H9 (cell line): ENCODE measurements at regions not wholly inside any gene's neighbourhood (a gene's known extent, or its start where the extent isn't known, plus 50 kb on each side); places are given as distances from the start of the nearest gene placed in this dataset.

Experiments used
- DNase-seq: peaks from one replicate; pipeline ENCODE4 v3.0.0-alpha.2; 2017
- H2AFZ ChIP-seq: one replicate; pipeline ENCODE4 v1.6.1; 2013; ENCODE audit warnings: mild to moderate bottlenecking, low read length, control low read depth, moderate library complexity
- H2AK5ac ChIP-seq: 2 replicates; pipeline ENCODE4 v1.6.1; 2013; ENCODE audit warnings: low read length, control low read depth, mixed read lengths; ENCODE audit not compliant: insufficient read length
- H2BK120ac ChIP-seq: one replicate; pipeline ENCODE4 v1.6.1; 2013; ENCODE audit warnings: low read depth, mild to moderate bottlenecking, low read length, control low read depth, inconsistent platforms; ENCODE audit not compliant: poor library complexity, severe bottlenecking
- H2BK12ac ChIP-seq: 2 replicates; pipeline ENCODE4 v1.6.1; 2013; ENCODE audit warnings: low read length, control low read depth, mixed read lengths, low read depth; ENCODE audit not compliant: insufficient read length
- H2BK15ac ChIP-seq: 2 replicates; pipeline ENCODE4 v1.6.1; 2013; ENCODE audit warnings: low read depth, low read length, control low read depth
- H2BK20ac ChIP-seq: one replicate; pipeline ENCODE4 v1.6.1; 2013; ENCODE audit warnings: low read depth, mild to moderate bottlenecking, low read length, control low read depth, inconsistent platforms; ENCODE audit not compliant: poor library complexity, severe bottlenecking
- H2BK5ac ChIP-seq: 2 replicates; pipeline ENCODE4 v1.6.1; 2013; ENCODE audit warnings: low read length, control low read depth, mixed read lengths; ENCODE audit not compliant: insufficient read length
- H3K14ac ChIP-seq: 2 replicates; pipeline ENCODE4 v1.6.1; 2013; ENCODE audit warnings: low read length, control low read depth; ENCODE audit not compliant: insufficient read depth
- H3K18ac ChIP-seq: 2 replicates; pipeline ENCODE4 v1.6.1; 2013; ENCODE audit warnings: low read depth, mild to moderate bottlenecking, mixed read lengths, low read length, control low read depth; ENCODE audit not compliant: insufficient read length
- H3K23ac ChIP-seq: 2 replicates; pipeline ENCODE4 v1.6.1; 2013; ENCODE audit warnings: low read length, control low read depth, mixed read lengths, low read depth; ENCODE audit not compliant: insufficient read length
- H3K23me2 ChIP-seq: 2 replicates; pipeline ENCODE4 v1.6.1; 2013; ENCODE audit warnings: low read depth, mild to moderate bottlenecking, mixed read lengths, low read length, control low read depth; ENCODE audit not compliant: insufficient read length, poor library complexity, severe bottlenecking
- H3K27ac ChIP-seq: 2 replicates; pipeline ENCODE4 v1.5.1; 2013; ENCODE audit warnings: low read length, control low read depth, mixed read lengths, low read depth; ENCODE audit not compliant: insufficient read length
- H3K27me3 ChIP-seq: 2 replicates; pipeline ENCODE4 v1.6.1; 2013; ENCODE audit warnings: low read length, control low read depth, inconsistent platforms; ENCODE audit not compliant: insufficient read depth
- H3K4ac ChIP-seq: 2 replicates; pipeline ENCODE4 v1.6.1; 2013; ENCODE audit warnings: low read depth, mild to moderate bottlenecking, control low read depth, inconsistent platforms, low read length, moderate library complexity
- H3K4me1 ChIP-seq: 2 replicates; pipeline ENCODE4 v1.6.1; 2013; ENCODE audit warnings: low read length, control low read depth, inconsistent platforms; ENCODE audit not compliant: insufficient read depth
- H3K4me2 ChIP-seq: 2 replicates; pipeline ENCODE4 v1.6.1; 2013; ENCODE audit warnings: low read length, control low read depth, mixed read lengths; ENCODE audit not compliant: insufficient read length, insufficient read depth
- H3K56ac ChIP-seq: 2 replicates; pipeline ENCODE4 v1.6.1; 2013; ENCODE audit warnings: low read depth, mild to moderate bottlenecking, mixed read lengths, low read length, control low read depth; ENCODE audit not compliant: insufficient read length
- H3K79me1 ChIP-seq: 2 replicates; pipeline ENCODE4 v1.6.1; 2013; ENCODE audit warnings: low read depth, mild to moderate bottlenecking, moderate library complexity, low read length, control low read depth, inconsistent platforms; ENCODE audit not compliant: insufficient read depth, poor library complexity, severe bottlenecking
- H3K79me2 ChIP-seq: 2 replicates; pipeline ENCODE4 v1.6.1; 2013; ENCODE audit warnings: low read length, control low read depth, inconsistent platforms; ENCODE audit not compliant: insufficient read depth
- H3K9ac ChIP-seq: 2 replicates; pipeline ENCODE4 v1.6.1; 2013; ENCODE audit warnings: low read length, control low read depth, mixed read lengths; ENCODE audit not compliant: insufficient read length; ENCODE audit errors: extremely low read depth
- H3K9me3 ChIP-seq: one replicate; pipeline ENCODE4 v1.6.1; 2013; ENCODE audit warnings: low read depth, low read length, inconsistent platforms; ENCODE audit not compliant: control insufficient read depth
- H3T11ph ChIP-seq: one replicate; pipeline ENCODE4 v1.6.1; 2013; ENCODE audit warnings: mild to moderate bottlenecking, low read length, control low read depth, inconsistent platforms
- H4K20me1 ChIP-seq: one replicate; pipeline ENCODE4 v1.6.1; 2013; ENCODE audit not compliant: control insufficient read depth, insufficient read length, insufficient read depth
- H4K5ac ChIP-seq: 2 replicates; pipeline ENCODE4 v1.6.1; 2013; ENCODE audit warnings: low read depth, mild to moderate bottlenecking, mixed read lengths, low read length, control low read depth; ENCODE audit not compliant: insufficient read length
- H4K8ac ChIP-seq: replicated peaks from 2 replicates; pipeline ENCODE4 v1.6.1; 2013; ENCODE audit warnings: low read length, control low read depth, mixed read lengths, low read depth; ENCODE audit not compliant: insufficient read length
- H4K91ac ChIP-seq: 2 replicates; pipeline ENCODE4 v1.6.1; 2013; ENCODE audit warnings: low read depth, mild to moderate bottlenecking, moderate library complexity, mixed read lengths, low read length, control low read depth; ENCODE audit not compliant: insufficient read length
- H3K27ac Mint-ChIP-seq, 3 experiments: 2 replicates in 2 of 3; 3 replicates in 1 of 3; pipeline ENCODE4 v1.8.0; 2020 to 2021; ENCODE audit warnings: mixed read lengths in 3 of 3, mild to moderate bottlenecking in 1 of 3, moderate library complexity in 1 of 3
- H3K27me3 Mint-ChIP-seq: 2 replicates; pipeline ENCODE4 v1.8.0; 2021; ENCODE audit warnings: low read depth, mild to moderate bottlenecking, moderate library complexity, mixed read lengths
- H3K36me3 Mint-ChIP-seq, 3 experiments: 2 replicates in 2 of 3; 3 replicates in 1 of 3; pipeline ENCODE4 v1.8.0; 2020 to 2021; ENCODE audit warnings: low read depth in 3 of 3, mixed read lengths in 3 of 3; ENCODE audit not compliant: insufficient read depth in 1 of 3
- H3K4me1 Mint-ChIP-seq, 2 experiments: 2 replicates each; pipeline ENCODE4 v1.8.0; 2020; ENCODE audit warnings: mixed read lengths in 2 of 2
- H3K4me3 Mint-ChIP-seq, 2 experiments: 2 replicates in 1 of 2; 3 replicates in 1 of 2; pipeline ENCODE4 v1.8.0; 2020 to 2021; ENCODE audit warnings: mild to moderate bottlenecking in 2 of 2, mixed read lengths in 2 of 2, moderate library complexity in 1 of 2
- H3K9me3 Mint-ChIP-seq, 2 experiments: 2 replicates in 1 of 2; 3 replicates in 1 of 2; pipeline ENCODE4 v1.8.0; 2020; ENCODE audit warnings: mild to moderate bottlenecking in 2 of 2, mixed read lengths in 2 of 2, moderate library complexity in 1 of 2
- WGBS: extraction: QIAGEN DNeasy Blood & Tissue Kit; methylation state at CpG from one replicate; pipeline ENCODE4 v1.1.7; 2013; ENCODE audit warnings: missing lambda C conversion rate, low lambda C conversion rate, mixed read lengths; ENCODE audit not compliant: insufficient read length; ENCODE audit errors: extremely low coverage; 5-methylcytosine and 5-hydroxymethylcytosine counted together
- TF ChIP-seq, protein P1 (sequence below): fragments of 200-600 bp; sonication (generic); conservative IDR thresholded peaks from 3 replicates; pipeline ENCODE4 v1.8.0; 2021; ENCODE audit warnings: antibody characterized with exemption, mild to moderate bottlenecking

DNA sequence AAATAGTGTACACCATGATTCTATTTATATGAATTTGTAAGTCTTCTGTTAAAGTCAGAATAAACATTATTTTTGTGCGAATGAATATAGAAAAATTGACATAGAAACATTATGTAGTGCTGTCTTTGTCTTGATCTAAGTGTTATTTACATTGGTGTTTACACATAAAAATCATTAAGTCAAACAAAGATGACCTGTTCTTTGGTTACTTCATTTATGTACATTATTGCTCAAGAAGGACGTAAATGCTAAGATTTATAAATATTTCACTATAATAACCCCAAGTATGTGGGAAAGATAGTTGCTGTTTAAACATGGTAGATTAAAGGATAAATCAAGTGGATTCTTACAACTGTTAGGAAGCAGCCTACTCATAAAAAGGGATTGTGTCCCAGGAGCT is 536.8 kb upstream of the DSEL start:
- TF ChIP-seq, protein P1, sequence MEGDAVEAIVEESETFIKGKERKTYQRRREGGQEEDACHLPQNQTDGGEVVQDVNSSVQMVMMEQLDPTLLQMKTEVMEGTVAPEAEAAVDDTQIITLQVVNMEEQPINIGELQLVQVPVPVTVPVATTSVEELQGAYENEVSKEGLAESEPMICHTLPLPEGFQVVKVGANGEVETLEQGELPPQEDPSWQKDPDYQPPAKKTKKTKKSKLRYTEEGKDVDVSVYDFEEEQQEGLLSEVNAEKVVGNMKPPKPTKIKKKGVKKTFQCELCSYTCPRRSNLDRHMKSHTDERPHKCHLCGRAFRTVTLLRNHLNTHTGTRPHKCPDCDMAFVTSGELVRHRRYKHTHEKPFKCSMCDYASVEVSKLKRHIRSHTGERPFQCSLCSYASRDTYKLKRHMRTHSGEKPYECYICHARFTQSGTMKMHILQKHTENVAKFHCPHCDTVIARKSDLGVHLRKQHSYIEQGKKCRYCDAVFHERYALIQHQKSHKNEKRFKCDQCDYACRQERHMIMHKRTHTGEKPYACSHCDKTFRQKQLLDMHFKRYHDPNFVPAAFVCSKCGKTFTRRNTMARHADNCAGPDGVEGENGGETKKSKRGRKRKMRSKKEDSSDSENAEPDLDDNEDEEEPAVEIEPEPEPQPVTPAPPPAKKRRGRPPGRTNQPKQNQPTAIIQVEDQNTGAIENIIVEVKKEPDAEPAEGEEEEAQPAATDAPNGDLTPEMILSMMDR = no peak
- H2BK20ac ChIP-seq = no peak overlapping the region
- Mint-ChIP-seq H3K27ac (no peak overlapping the region), H3K9me3 (no peaks in the 10 kb centered on the region; a peak in 1 of 5 replicates), H3K4me1 (peaks cover 16% of the 10 kb centered on the region in 2 experiments), H3K36me3 (no peaks in the 10 kb centered on the region), H3K27me3 (no peaks in the 10 kb centered on the region), H3K4me3 (no peak overlapping the region)
- no peaks in the 10 kb centered on the region for H3K4me1 ChIP-seq
- H3K23me2 ChIP-seq = no peaks in the 10 kb centered on the region
- H4K5ac ChIP-seq = no peak overlapping the region
- H4K91ac ChIP-seq = no peak overlapping the region
- no peak overlapping the region for H2BK12ac ChIP-seq
- no peaks in the 10 kb centered on the region for H3K79me2 ChIP-seq
- no peaks in the 10 kb centered on the region for H3K27me3 ChIP-seq
- no peak overlapping the region for H4K8ac ChIP-seq
- no peak overlapping the region for H2BK120ac ChIP-seq
- H3K4me2 ChIP-seq = no peak overlapping the region
- no CpG with 5 or more reads among the region's 2 CpGs for WGBS
- H3K23ac ChIP-seq = no peak overlapping the region
- no peak overlapping the region for H3K18ac ChIP-seq
- no peaks in the 10 kb centered on the region for H3K9me3 ChIP-seq
- H3K79me1 ChIP-seq = no peaks in the 10 kb centered on the region
- H2AK5ac ChIP-seq = no peak overlapping the region
- no peak overlapping the region for H3K56ac ChIP-seq
- H2BK5ac ChIP-seq = no peak overlapping the region
- H4K20me1 ChIP-seq = no peaks in the 10 kb centered on the region
- no peak overlapping the region for H3K27ac ChIP-seq
- DNase-seq = no peak
- H3K9ac ChIP-seq = no peak overlapping the region
- no peak overlapping the region for H3T11ph ChIP-seq
- no peak overlapping the region for H2AFZ ChIP-seq
- H3K4ac ChIP-seq = no peak overlapping the region
- H2BK15ac ChIP-seq = no peak overlapping the region
- no peak overlapping the region for H3K14ac ChIP-seq
